ENCODE measurements at regions not wholly inside any gene's neighbourhood (a gene's known extent, or its start where the extent isn't known, plus 50 kb on each side); places are given as distances from the start of the nearest gene placed in this dataset.

- TF ChIP-seq CTCF (IDR thresholded peaks at IDR 0.05; ENCODE audit: low read depth, low read length), result no peak
- TF ChIP-seq EZH2phosphoT487 (IDR thresholded peaks at IDR 0.05; ENCODE audit: low read depth), result no peak
These were observed 115.8 kb downstream of the HFE start for GRCh38 chr6:26202811-26203583.
